Ishikawa (cell line): ENCODE measurements at regions not wholly inside any gene's neighbourhood (a gene's known extent, or its start where the extent isn't known, plus 50 kb on each side); places are given as distances from the start of the nearest gene placed in this dataset.

ENCODE experiments used
- CEBPB ChIP-seq: IDR thresholded peaks from 2 replicates; pipeline ENCODE4 v1.6.1; 2012
- CREB1 ChIP-seq: IDR thresholded peaks from 2 replicates; pipeline ENCODE4 v1.6.1; 2012; ENCODE audit warnings: low read depth
- EGR1 ChIP-seq: IDR thresholded peaks from 2 replicates; pipeline ENCODE4 v1.6.1; 2012
- EP300 ChIP-seq: IDR thresholded peaks from 2 replicates; pipeline ENCODE4 v1.6.1; 2012; ENCODE audit warnings: borderline replicate concordance
- FOXM1 ChIP-seq: IDR thresholded peaks from 2 replicates; pipeline ENCODE4 v1.6.1; 2012; ENCODE audit warnings: low read depth, borderline replicate concordance
- MAX ChIP-seq: IDR thresholded peaks from 2 replicates; pipeline ENCODE4 v1.6.1; 2012
- NFIC ChIP-seq: IDR thresholded peaks from 2 replicates; pipeline ENCODE4 v1.6.1; 2012
- RAD21 ChIP-seq: IDR thresholded peaks from 2 replicates; pipeline ENCODE4 v1.6.1; 2012; ENCODE audit warnings: low read depth
- REST ChIP-seq: IDR thresholded peaks from 2 replicates; pipeline ENCODE4 v1.6.1; 2012; ENCODE audit warnings: low read depth, mild to moderate bottlenecking
- TAF1 ChIP-seq: IDR thresholded peaks from 2 replicates; pipeline ENCODE4 v1.6.1; 2012; ENCODE audit warnings: low read depth, mild to moderate bottlenecking
- TCF12 ChIP-seq: IDR thresholded peaks from 2 replicates; pipeline ENCODE4 v1.6.1; 2012; ENCODE audit warnings: low read depth
- TEAD4 ChIP-seq: IDR thresholded peaks from 2 replicates; pipeline ENCODE4 v1.6.1; 2012
- USF1 ChIP-seq: IDR thresholded peaks from 2 replicates; pipeline ENCODE4 v1.6.1; 2012
- YY1 ChIP-seq: IDR thresholded peaks from 2 replicates; pipeline ENCODE4 v1.6.1; 2012; ENCODE audit warnings: low read depth
- ZBTB7A ChIP-seq: IDR thresholded peaks from 2 replicates; pipeline ENCODE4 v1.6.1; 2012; ENCODE audit warnings: low read depth

DNA sequence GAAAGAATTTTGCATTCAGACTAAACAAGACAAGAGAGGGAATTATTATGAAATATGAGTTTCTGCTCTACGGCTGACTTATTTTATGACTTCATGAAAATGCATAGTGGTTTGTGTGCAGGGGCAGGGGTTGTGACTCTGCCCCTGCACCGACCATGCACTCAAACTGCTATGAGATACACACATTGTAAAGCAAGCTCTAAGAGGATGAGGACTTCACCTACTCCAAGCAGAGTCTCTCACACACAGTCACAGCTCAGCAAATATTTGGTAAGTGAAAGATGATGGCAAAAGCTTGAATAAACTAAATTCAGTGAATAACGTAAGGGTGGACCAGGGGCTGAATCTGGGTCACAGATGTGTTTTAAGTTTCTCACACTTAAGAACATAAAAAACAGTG is 542.9 kb downstream of the PRELID2 start:
- TF ChIP-seq EP300, result no peak
- no peak for TF ChIP-seq TAF1
- no peak for TF ChIP-seq YY1
- no peak for TF ChIP-seq MAX
- TF ChIP-seq EGR1, result no peak
- TF ChIP-seq CEBPB, result no peak
- TF ChIP-seq NFIC, result no peak
- no peak for TF ChIP-seq REST
- TF ChIP-seq RAD21, result no peak
- TF ChIP-seq CREB1, result no peak
- no peak for TF ChIP-seq FOXM1
- TF ChIP-seq TCF12, result no peak

DNA sequence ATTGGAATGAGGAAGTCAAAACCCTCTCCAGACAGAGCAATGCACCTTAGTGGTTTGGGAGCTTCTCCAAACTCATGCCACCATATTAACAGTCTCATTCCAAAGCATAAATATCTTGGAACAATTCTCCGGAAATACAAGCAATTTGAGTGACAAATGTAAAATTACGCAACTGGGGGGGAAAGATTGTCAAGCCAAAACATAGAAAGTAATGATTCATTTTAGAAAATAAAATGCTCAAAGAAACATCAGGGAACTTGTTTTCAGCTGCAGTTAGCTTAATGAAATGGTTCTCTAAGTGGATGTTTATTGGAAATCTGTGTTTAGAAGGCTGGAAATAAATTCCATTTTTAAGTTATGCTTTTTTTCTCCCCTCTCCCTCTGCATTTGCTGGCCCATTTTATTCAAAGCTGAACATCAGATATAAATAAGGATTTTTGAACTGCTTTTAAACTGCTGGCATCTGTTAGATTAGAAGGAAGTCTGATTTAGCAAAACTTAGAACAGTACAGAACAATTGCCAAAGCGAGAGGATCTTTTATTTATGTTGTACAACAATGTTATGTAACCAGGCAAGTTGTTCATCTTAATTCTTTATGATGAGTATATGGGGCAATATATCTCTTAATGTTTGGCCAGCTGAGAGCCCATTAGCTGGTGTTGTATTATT is 551.9 kb downstream of the PRELID2 start:
- no peak for TF ChIP-seq YY1
- no peak for TF ChIP-seq NFIC
- no peak for TF ChIP-seq FOXM1
- TF ChIP-seq MAX, result no peak
- TF ChIP-seq CREB1, result no peak
- no peak for TF ChIP-seq CEBPB
- no peak for TF ChIP-seq ZBTB7A
- no peak for TF ChIP-seq REST
- TF ChIP-seq USF1, result no peak
- no peak for TF ChIP-seq EP300
- TF ChIP-seq TCF12, result no peak
- no peak for TF ChIP-seq TAF1
- TF ChIP-seq EGR1, result no peak
- TF ChIP-seq RAD21, result no peak
- no peak for TF ChIP-seq TEAD4

- TF ChIP-seq EGR1 (no peak), FOXM1 (no peak), TAF1 (no peak), CREB1 (no peak)
Observed at GRCh38 chr5:145280806-145281205, 554.3 kb downstream of the PRELID2 start.

GRCh38 chr5:145280214-145280613 is 554.9 kb downstream of the PRELID2 start:
- TF ChIP-seq TEAD4 (no peak), CREB1 (no peak), RAD21 (no peak), NFIC (no peak), ZBTB7A (no peak), EGR1 (no peak), FOXM1 (no peak), MAX (no peak), REST (no peak)

DNA sequence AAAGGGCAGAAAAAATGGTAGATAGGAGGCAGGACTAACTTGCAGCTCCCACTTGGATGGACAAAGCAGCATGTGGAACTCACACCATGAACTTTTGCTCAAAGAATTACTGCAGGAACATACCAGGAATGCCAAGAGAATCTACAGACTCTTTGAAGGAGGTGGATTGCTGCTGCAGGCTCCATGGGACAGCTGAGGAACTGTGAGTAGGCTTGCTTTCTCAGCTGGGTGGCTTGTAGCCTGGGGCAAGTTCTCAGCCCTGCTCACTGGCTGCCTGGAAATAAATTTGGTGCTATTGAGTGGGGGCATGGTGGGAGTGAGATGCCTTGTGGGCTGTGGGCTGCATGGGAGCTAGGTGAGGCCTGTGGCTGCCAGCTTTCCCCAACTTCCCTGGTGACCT is 574.5 kb downstream of the PRELID2 start:
- TF ChIP-seq TEAD4 (no peak), REST (no peak)
